Hematopoietic multipotent progenitor cell treated with erythropoietin and hydrocortisone succinate and interleukin-3 and kit ligand, for 6 days (in vitro differentiated cells): ENCODE measurements at regions not wholly inside any gene's neighbourhood (a gene's known extent, or its start where the extent isn't known, plus 50 kb on each side); places are given as distances from the start of the nearest gene placed in this dataset.

Experiments
- DNase-seq: peaks from one replicate; pipeline ENCODE4 v3.0.0-alpha.2; 2015

DNA sequence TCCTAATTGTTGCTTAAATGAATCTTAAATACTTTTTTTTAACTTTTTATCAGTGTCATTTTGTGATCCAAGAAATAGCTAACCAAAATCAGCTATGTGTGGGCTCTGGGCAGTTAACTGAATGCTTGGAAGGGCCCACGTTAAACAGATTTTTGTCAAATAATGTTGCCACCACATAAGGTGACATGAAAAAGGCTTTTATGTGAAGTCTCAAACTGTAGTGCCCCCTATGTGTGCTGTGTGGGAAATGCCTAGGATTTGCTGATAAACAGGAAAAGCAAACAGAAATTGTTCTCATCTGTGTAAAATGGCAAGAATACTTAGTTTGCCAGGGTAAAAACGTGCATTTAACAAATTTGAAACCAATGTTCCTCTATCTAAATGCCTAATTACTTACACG lies 242.2 kb downstream of the ZNF516 start:
- DNase-seq = peak; percentile 32

DNA sequence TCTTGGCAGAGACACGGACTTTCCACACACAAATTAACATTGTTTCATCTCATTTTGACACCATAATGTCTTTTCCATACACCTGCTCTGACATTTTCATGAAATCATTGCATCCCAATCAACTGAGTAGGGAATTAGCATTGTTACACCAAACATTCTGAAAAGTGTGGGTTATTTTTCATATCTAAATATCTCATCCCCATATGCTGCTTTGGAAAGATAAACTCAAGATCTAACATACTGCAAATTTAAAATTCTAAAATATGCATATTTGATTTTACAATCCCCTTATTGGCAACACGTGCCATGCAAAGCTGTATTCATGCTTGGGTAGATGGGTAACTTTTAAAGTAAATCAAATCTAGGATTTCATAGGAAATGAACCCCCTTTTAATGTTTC lies 242.9 kb downstream of the ZNF516 start:
- DNase-seq = no peak

DNA sequence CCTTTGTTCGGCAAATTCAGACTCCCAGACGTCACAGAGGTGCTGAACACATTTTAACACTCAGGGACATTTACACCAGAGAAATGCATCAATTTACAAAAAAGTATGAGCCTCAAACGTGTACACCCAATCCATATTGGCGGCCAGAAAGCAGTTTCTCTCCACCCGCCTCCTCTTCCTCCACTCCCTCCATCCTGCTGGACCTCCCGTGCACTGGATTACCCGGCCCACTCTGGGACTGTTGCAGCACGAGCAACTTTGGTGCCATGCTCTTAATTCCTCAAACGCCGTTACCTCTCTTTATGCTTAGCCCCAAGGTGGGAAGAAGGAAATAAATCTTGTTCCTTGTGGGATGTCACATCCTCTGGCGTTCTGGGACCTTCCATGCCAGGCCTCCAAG lies 243.4 kb downstream of the ZNF516 start:
- DNase-seq = no peak

DNA sequence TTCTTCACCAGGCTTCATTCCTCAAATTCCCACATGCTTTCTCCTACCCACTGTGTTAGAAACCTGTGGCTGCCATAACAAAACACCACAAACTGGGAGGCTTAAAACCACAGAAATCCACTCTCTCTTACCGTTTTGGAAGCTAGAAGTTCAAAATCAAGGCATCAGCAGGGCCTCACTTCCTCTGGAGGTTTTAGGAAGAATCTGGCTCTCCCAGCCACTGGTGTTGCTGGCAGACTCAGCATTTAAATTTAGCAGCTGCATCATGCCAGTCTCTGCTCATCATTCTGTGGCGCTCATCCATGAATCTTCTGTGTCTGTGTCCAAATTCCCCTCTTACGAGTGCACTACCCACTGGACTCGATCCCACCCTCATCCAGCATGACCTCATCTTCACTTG lies 248.5 kb downstream of the ZNF516 start:
- no peak for DNase-seq

DNA sequence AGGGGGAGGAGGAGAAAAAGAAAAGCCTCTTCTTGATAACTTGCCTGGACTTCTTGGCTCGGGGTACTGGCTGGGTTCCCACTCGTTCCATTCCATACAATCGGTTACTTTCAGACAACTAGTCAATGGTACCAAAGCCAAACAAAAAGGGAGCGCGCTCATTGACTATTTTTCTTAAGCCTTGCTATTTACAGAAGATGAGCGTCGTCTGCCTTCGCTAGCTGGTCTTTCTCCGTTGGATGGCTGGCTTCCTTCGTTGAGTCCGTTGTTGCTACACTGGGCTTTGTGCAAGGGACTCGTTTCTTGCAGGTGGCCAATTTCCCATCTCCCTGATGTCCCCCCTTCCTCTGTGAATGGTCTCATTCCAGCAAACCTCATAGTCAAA lies 260.4 kb downstream of the ZNF516 start:
- no peak for DNase-seq

DNA sequence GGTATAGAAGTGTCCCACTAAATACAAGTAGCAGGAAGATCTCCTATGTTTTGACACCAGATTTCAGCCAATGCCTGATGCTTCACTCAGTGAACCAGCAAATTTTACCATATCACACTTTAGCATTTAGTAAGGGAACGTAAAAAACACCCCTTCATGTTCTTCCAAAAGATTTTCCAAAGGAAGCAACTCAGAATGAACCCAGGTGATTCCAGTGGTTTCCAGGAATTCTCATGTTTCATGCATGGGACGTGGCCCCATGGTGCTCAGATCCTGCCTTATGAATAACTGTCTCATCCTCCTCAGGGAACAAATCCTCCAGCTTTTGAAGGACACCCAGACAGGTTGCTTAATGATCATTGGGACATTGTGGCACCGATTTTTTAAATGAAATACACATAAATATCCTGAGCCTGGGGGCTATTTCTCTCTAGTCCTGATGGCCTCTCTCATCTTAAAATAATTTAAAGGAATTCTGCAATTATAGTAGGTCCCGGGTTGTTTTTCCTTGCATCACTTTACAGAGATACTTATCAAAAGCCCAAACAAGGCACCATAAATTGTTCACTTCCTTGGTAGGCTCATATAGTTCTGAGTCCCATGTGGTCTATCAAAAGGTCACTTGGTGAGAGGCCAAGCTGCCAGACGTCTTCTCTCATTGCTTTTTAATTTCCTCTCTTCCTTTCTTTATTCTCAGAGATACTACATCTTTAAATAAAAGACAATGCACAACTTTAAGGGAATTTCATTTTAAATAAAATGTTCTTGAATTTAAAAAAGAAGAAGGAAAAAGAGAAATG lies 261.0 kb downstream of the ZNF516 start:
- no peak for DNase-seq

DNA sequence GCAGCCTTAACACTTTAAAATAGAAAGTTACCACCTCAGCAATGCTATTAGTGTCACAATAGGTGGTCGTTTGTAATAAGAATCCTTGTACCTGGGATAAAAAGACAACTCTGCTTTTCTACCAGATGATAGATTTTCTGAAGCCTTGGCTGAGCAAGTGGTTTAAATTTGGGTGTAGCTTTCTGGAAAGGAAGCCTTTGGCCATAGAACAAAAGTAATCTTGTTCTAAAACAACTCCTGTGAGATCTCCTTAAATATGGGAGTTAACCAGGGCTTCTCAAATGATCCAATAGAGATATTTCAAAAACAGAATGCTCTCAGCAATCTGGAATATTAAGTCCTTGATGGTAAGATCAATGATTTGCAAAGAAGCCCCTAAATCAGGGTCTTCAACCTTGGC lies 261.6 kb downstream of the ZNF516 start:
- DNase-seq = no peak

DNA sequence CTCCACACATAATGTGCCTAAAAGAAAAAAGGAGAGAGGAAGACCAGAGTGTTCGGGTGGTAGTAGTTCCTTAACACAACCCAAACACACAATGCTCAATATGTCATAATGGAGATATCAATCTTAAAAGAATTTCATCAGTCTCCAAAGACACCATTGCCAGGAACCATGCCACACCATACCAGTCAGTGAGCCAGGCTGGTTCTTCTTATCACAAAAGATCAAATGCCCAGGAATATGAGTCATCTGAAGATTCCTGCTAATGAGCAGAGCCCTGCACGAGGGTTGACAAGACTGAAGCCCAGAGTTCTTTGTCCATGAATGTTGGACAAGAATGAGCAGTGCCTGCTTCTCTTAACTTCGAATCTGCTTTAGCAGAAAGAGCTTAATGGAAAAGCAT lies 262.3 kb downstream of the ZNF516 start:
- DNase-seq = no peak

DNA sequence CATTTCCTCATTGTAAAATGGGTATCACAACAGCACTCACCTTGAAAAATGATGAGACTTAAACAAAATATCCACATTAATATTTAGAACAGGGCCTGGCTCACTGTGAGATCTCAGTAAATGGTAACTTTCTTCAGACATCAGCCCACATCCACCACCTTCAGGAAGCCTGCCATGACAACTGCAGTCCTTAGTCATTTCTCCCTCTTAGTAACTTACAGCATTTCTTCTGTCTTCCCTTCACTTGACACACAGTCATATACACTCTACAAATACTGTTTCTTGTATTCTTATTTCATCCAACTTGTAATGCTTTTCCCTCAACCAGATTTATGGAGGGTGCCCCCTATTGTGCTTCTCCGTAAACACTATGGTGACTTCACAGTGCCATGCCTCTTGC lies 263.0 kb downstream of the ZNF516 start:
- DNase-seq = no peak

DNA sequence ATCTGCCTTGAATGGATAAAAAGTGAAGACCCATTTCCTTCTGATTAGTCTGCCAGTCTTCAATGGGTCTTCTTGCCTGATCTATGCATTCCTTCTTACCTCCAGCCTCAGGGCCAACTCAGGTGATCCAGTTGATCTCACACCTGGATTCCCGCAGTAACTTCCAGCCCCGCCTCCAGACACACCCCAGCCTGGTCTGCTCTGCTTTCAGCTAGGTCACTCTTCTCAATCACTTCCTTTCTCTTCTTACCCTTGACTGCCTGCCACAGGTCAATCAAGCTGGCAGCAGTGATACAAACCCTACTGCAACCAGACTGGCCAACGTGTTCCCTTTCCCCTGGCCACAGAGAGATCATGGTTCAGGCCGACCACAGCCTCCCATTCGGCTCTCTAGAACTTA lies 263.6 kb downstream of the ZNF516 start:
- DNase-seq = no peak

DNA sequence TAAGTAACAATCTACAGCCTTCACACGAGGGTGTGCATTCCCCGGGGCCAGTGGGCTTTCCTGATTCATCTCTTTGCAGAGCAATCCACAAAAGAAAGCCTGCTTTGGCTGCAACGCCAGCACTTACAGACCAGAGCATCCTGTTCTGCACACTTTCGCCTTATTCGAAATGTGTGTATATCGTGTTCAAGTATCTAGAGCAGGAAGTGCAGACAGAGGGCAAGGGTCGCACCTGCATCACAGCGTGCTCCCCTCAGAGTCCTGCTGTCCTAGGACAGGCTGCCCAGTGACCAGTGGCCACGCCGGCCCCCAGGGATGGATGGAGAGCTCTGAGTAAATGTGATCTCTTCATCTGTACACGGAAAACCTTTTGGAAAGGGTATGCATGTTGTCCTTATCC lies 264.3 kb downstream of the ZNF516 start:
- DNase-seq = no peak

DNA sequence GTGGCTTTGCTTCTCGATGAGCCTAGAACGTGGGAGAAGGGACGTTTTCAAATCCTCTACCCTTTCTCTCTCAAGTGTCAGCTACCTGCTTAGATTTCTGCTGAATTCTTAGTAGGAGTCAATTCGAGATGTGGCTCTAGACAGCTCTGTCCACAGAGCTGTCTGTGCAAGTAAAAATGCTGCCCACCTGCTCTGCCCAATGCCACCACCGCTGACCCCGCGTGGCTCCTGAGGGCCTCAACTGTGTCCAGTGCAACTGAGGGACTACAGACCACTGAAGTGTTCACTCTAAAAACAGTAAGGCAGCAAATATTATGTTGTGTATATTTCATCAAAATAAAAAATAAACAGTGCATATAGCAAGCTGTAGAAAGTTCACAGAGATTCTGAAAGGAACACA lies 266.3 kb downstream of the ZNF516 start:
- no peak for DNase-seq

DNA sequence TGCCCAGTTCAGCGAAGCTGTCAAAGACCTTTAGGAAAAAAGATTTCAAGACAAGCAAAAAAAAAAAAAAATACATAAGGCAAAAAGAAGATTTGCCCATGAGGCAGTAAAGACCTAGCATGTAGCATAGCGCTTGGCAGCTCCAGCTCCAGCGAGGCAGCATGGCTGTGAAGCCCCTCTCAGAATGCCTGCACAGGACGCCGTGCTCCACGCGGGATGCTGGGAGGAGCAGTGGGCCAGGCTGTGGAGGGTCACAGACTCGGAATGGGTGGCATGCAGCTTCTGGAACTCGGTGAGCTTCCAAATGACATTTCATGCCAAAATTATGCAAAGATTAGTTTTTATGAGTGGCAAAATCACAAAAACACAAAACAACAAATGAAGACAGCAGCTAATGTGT lies 267.3 kb downstream of the ZNF516 start:
- DNase-seq = no peak

DNA sequence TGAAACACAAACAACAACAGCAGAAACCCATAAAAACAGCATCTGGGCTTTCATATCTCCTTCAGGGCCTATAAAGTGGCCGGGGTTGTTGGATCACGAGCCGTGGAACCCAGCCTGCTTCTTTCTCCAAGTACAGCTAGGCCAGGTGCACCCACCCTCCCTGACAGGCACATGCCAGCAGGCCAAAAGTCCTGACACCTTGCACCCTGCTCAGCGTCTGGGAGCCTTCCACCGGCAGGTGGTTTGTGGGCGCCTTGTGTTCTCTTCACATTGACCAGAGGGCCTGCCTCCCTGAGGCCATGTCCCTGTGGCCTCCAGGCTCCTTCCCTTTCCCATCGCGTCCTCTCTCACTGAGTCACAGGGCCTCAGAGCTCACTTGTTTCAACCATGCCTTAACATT lies 271.6 kb downstream of the ZNF516 start:
- DNase-seq = no peak

DNA sequence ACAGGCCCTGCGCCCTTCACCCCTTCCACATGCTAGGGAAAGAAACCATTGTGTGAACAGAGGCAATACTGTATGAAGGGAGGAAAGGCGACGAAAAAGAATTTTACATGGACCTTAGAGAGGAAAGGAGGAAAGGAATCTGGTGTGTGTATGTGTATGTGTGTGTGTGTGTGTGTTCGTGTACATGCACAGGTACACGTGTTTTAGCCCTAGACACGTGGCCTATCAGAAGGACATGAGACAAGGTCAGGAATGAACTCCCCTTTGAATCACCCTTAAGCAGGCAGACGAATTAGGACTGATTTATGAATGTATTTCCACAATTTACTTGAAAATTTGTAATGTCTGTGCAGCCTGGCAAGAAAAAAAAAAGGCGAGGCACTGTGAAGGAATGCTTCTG lies 276.0 kb downstream of the ZNF516 start:
- no peak for DNase-seq

DNA sequence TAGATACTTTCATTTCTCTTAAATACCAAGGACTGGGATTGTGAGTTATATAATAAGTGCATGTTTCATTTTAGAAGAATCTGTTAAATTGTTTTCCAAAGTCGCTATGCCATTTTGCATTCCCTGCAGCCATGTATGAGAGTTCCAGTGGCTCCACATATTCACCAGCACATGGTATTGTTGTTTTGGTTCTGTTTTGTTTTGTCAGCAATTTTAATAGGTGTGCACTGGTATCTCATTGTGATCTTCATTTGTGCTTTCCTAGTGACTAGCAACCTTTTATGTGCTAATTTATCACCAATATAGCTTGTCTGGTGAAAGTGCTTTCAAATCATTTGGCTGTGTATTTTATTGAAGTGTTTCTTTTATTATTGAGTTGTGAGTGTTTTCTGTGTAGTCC lies 278.9 kb downstream of the ZNF516 start:
- DNase-seq = no peak

DNA sequence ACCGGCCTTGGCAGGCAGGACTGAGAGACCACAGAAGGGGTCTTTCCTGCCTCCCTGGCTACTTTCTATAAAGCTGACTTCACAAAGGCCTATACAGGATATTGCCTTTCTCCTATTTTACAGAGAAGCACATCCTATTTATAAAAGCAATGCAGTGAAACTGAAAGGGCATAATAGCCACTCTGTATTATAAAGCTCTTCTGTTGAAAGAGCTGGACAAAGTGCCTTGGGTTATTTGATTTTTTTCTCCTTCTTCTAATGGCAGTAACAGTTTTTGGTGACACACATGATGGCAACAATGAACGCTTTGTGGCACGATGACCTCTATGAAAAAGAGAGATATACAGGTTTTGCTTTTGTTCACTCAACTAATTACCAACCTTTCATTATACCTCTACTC lies 281.1 kb downstream of the ZNF516 start:
- DNase-seq = no peak

DNA sequence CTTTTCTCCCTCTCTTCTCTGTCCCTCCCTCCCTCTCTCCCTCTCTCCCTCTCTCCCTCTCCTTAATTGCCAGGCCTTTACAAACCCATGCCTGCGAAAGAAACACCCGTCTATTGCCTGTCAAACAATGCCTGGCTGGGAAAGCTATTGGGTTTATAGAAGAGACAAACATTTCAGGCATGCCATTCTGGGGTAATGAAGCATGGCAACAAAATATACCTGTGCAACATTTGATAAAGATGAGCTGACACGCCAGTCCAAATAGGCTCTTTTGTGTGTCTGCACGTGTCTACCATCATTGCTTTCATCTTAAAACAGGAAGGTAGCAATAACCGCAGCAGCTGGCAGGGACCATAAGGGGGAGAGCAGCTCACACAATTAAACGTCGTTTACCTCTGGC lies 282.1 kb downstream of the ZNF516 start:
- peak; percentile 2 for DNase-seq

DNA sequence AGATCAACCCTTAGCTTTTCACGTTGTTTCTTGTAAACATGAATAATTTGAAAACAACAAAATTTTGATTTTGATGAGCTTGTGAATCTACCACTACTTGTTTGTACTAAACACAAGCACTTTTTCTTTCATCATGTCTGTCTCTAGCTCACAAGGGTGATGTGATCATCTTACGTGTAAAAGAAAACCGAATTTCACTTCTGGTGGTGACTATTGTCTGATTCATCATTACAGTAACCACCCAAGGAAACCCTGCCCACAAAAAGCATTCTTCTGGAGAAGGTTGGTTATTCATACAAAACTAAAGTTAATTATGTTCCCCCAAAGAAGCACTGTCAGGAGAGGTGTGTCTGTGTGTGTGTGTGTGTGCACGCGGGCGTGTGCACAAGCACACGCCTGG lies 285.4 kb downstream of the ZNF516 start:
- no peak for DNase-seq

DNA sequence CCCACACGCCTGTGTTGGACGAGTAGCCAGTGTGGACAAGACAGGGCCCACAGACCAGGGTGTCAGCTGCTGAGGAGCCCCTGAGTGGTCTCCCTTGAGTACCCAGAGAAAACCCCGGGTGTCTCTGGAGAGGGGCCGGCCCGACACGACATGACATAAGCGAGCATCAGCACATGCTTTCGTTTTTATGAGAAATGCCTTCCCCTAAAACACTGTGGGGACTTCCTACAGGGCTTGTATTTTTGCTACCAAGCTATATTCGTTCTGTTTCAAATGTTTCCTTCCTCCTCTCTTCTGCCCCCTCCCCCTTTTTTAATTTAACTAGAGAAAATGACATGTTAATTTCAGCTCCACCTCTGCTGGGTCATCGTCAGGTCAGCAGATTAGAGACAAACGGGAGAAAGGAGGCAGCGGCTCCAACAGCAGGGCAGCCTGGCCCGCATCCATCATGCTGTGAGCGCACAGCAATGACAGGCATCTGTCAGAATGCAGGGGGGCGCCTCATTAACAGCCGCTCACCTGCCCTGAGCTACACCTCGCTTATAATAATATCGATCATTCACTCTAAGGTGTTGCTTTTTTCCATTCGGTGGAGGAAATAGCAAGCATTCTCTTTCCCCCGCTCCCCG lies 286.2 kb downstream of the ZNF516 start:
- no peak for DNase-seq

DNA sequence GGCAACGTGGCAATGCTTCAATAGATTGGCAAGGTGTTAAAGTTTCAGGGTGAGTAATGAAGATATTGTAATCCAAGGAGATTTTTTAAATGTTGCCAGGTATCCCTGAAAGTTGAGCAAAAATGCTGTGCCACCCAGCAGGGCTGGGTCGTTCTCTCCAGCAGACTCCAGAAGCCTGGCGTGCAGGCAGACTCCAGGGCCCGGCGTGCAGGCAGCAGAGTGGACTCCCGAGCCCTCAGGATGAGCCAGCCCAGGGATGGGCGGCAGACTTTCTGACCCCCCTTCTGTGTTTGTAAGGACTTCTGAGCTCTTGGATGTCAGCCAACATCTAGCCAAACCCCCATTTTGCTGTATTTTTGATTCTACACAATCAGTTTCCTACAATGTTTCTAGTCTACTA lies 289.1 kb downstream of the ZNF516 start:
- no peak for DNase-seq

DNA sequence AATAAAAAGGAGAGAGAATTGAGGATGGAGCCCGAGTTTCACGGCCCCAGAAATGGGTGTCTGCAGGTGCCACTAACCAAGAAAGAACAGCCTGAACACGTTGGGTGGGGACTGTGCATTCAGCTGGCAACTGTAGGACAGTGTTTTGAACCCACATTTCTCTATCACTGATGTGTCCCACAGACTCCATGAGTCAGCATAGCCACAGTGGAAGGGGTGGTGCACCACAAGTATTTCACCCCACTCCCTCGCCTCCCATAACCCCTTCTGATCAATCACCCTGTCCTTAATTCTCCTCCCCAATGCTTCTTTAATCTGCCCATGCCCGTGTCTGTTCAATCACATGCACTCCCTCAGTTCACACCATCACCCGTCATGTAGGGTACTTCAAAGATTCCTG lies 291.5 kb downstream of the ZNF516 start:
- no peak for DNase-seq

DNA sequence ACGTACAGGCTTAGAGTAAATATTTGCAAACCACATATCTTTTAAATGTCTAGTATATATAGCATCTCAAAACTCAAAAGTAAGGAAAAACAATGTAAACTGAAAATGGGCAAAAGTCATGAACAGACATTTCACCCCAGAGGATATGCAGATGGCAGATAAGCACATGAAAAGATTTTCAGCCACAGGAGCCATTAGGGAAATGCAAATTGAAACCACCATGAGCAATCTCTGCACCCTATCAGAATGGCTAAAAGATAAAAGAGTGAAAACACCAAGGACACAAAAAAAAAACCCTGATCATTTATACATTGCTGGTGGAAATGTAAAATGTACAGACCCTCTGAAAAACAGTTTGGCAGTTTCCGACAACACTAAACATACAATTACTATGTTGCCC lies 292.7 kb downstream of the ZNF516 start:
- DNase-seq = no peak

DNA sequence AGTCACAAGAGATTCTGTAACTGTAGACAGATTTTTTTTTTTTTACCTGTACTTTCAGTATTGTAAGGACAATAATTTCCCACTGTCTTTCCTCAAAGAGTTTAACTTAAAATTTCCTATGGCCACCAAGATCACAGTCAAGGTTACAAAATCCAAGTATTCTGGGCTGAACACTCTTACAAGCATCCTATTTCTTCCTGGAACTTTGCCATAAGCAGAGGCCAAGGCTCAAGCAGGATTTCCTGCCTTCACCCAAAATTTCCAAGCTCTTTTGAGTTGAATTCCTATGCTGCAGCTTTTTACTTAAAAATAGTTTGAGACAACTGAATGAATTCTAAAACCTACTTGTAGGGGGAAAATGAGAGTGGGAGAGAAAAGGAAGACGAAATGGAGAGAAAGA lies 299.4 kb downstream of the ZNF516 start:
- DNase-seq = no peak

DNA sequence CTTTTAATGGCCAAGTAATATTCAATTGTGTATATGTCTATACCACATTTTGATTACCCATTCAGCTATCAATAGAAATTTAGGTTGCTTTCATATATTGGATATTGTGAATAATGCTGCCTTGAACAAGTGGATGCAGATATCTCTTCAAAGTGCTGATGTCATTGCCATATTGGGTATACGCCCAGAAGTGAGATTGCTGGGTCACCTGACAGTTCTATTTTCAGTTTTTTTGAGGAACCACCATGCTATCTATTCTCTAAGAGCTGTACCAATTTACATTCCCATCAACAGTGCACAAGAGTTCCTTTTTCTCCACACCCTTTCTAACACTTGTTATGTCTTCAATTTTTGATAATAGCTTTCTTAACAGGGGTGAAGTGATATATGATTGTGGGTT lies 306.9 kb downstream of the ZNF516 start:
- DNase-seq = no peak
